Epithelial cell of proximal tubule (primary cell): ENCODE measurements at regions not wholly inside any gene's neighbourhood (a gene's known extent, or its start where the extent isn't known, plus 50 kb on each side); places are given as distances from the start of the nearest gene placed in this dataset.

Experiments used
- DNase-seq: peaks from one replicate; pipeline ENCODE4 v3.0.0-alpha.2; 2011; ENCODE audit warnings: low read depth
- H3K4me3 ChIP-seq: 2 replicates; pipeline ENCODE4 v1.5.1; 2011; ENCODE audit warnings: low read depth, mild to moderate bottlenecking, low read length
- TF ChIP-seq, protein P1 (sequence below): conservative IDR thresholded peaks from 2 replicates; pipeline ENCODE4 v1.5.1; 2012; ENCODE audit warnings: low read depth, mild to moderate bottlenecking, low read length

DNA sequence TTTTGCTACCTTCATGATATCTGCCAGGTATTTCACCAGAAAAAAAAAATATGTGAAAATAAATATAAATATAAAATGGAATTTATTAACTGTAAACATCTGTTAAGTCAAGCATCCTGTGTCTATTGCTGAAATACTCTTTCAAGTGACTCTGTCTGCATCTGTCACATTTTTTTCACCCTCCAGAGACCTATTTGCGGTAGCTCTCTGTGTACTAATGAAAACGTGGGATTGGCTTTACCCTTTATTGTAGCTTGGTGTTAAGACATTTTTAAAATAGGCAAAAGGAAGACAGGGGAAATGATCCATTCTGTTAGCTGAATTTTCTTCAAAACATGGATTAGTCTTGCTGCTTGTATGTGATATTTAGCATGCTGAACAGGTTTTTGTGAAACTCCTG, 536.0 kb upstream of the WWC1 start:
- no peak overlapping the region for H3K4me3 ChIP-seq
- TF ChIP-seq, protein P1, sequence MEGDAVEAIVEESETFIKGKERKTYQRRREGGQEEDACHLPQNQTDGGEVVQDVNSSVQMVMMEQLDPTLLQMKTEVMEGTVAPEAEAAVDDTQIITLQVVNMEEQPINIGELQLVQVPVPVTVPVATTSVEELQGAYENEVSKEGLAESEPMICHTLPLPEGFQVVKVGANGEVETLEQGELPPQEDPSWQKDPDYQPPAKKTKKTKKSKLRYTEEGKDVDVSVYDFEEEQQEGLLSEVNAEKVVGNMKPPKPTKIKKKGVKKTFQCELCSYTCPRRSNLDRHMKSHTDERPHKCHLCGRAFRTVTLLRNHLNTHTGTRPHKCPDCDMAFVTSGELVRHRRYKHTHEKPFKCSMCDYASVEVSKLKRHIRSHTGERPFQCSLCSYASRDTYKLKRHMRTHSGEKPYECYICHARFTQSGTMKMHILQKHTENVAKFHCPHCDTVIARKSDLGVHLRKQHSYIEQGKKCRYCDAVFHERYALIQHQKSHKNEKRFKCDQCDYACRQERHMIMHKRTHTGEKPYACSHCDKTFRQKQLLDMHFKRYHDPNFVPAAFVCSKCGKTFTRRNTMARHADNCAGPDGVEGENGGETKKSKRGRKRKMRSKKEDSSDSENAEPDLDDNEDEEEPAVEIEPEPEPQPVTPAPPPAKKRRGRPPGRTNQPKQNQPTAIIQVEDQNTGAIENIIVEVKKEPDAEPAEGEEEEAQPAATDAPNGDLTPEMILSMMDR, result no peak
- DNase-seq, result no peak

DNA sequence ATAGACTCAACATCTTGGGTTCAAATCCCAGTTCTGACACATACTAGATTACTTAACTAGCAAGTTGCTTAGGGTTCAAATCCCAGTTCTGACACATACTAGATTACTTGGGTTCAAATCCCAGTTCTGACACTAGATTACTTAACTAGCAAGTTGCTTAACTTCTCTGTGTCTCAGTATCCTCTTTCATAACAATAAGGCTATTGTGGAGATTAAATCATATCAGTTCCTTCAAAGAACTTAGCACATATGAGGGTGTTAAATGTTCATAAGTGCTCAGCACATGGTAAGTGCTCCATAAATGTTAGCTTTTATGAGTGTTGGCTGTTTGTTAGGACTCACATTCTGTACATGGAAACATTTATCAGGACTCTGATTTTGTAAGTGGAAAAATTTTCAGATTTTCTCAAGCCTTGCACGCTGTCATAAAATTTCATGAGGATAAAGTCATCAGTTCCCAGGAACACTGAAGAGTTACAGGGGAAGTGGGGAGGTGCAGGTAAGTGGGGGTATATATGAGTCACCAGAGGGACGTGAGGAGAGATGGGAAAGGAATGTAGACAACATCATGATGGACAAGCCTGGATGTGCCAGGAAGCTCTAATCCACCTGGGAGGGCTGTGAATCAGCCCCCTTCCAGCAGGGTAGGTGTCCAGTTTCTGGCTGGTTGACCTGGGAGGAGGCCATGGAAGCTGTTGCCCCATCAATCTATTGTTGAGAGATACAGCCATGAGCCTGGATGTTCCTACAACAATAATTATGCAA, 532.2 kb upstream of the WWC1 start:
- DNase-seq, result peak; percentile 68
- H3K4me3 ChIP-seq, result no peak overlapping the region
- TF ChIP-seq, protein P1, result no peak

DNA sequence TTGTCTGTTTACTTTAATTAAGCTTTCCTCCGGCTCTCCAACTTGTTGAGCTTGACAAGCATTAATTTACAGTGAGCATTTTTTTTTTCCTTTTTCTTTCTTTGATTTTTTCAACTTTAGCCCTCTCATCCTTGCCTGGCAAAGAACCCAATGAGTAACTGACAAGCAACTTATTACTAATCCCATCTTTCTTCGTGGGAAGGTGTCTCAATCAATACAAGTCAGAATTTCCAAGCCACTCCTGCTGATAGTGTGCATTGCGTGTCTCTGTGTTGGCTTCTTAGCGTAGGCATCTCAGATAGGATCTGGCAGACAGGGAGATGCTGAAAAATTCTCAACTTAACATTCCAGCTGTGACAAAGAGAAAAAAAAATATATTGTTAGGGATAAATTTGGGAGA, 527.7 kb upstream of the WWC1 start:
- DNase-seq, result no peak
- TF ChIP-seq, protein P1, result no peak
- no peak overlapping the region for H3K4me3 ChIP-seq

DNA sequence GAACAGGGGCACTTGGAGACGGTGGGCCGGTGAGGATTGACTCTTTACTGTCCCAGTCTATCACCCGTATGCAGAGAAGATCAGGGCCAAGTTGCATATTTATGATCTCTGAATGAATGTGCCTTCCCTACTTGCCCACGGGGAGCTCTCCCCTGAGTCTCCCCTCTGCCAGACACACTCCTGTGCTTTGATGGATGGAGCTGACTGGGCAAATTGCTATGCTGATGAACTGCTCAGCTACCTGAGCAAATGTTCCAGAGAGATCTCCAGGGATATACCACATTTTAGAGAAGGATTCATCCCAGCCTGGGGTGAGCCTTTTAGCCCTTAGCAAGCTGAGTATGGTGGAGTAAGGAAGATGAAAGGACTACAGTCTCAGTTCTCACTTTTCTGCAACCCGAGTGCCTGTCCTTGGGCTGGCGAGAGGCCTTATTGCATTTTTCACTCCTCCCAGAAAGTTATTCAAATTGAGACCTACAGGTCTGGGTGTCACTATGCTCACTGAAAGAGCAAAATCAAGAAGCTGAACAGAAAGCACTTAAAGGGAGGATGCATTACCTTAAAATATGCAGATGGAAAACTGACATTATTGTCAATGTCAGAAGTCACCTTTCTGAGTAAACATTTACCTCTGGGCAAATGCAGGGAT, 526.7 kb upstream of the WWC1 start:
- TF ChIP-seq, protein P1, result no peak
- DNase-seq, result no peak
- no peak overlapping the region for H3K4me3 ChIP-seq

DNA sequence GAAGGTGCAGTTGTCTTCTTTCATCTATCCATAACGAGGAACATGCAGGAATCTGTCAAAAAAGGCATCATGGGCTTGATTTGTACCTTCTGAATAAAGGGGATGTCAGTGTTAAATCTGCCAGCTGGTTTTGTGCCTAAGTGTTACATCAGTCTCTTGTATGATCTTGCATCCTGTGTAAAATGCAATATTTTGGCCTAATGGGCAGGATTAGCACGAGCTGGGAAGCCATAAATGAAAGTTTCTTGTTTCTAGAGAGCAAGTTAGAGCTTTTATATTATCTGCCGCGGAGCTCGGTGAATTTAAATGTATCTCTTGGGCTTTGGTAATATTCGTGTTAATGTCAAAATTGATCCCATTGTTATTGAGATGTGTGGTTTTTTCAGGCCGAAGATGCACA, 526.1 kb upstream of the WWC1 start:
- DNase-seq, result no peak
- TF ChIP-seq, protein P1, result no peak
- H3K4me3 ChIP-seq, result no peak overlapping the region

DNA sequence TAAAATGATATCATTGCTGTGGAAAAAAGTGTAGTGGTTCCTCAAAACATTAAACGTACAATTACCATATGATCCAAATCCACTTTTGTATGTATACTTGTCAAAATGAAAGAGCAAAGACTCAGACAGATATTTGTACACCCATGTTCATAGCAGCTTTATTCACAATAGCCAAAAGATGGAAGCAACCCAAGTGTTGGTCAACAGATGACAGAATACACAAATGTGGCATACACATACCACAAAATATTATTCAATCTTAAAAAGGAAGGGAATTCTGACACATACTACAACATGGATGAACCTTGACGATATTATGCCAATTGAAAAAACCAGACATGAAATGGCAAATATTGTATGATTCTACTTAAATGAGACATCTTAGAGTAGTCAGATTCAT, 524.5 kb upstream of the WWC1 start:
- no peak for DNase-seq
- H3K4me3 ChIP-seq, result no peak overlapping the region
- TF ChIP-seq, protein P1, result no peak

DNA sequence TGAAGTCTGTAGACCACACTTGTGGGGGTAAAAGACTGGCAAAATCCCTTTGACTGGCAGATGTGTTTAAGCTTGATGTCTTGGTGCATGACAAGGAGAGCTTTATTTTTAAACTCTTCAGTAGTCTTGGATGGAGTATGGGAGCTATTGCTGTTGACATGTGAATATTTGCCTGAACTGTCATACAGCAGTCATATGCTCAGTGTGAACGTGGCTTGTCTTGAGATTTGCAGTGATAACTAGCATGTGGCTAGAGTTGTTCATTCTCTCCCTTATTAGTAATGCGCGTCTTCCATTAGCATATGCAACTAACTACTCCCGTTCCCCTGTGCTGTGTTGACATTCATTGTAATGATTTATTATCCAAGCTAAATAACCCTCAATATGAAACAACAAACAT, 523.6 kb upstream of the WWC1 start:
- DNase-seq, result no peak
- TF ChIP-seq, protein P1, result no peak
- H3K4me3 ChIP-seq, result no peak overlapping the region
